Gastrocnemius medialis (tissue), 4 donors: ENCODE measurements at regions not wholly inside any gene's neighbourhood (a gene's known extent, or its start where the extent isn't known, plus 50 kb on each side); places are given as distances from the start of the nearest gene placed in this dataset.

Experiments used
- POLR2A ChIP-seq, 2 donors: fragments of 450-650 bp; IDR thresholded peaks; one replicate each; pipeline ENCODE4 v1.6.1; 2017; ENCODE audit warnings: antibody characterized with exemption in 2 of 2, mild to moderate bottlenecking in 2 of 2, moderate library complexity in 2 of 2
- TF ChIP-seq, protein P1 (sequence below), 5 experiments: fragments of 450-650 bp in 3 of 5; fragments of 200-600 bp in 2 of 5; sonication (generic) in 2 of 5; IDR thresholded peaks in 4 of 5; conservative IDR thresholded peaks in 1 of 5; 1 replicate in 4 of 5; 2 replicates in 1 of 5; pipeline ENCODE4 v1.5.1; 2016 to 2019; ENCODE audit warnings: antibody characterized with exemption in 5 of 5, mild to moderate bottlenecking in 3 of 5, moderate library complexity in 3 of 5

- TF ChIP-seq, protein P1, sequence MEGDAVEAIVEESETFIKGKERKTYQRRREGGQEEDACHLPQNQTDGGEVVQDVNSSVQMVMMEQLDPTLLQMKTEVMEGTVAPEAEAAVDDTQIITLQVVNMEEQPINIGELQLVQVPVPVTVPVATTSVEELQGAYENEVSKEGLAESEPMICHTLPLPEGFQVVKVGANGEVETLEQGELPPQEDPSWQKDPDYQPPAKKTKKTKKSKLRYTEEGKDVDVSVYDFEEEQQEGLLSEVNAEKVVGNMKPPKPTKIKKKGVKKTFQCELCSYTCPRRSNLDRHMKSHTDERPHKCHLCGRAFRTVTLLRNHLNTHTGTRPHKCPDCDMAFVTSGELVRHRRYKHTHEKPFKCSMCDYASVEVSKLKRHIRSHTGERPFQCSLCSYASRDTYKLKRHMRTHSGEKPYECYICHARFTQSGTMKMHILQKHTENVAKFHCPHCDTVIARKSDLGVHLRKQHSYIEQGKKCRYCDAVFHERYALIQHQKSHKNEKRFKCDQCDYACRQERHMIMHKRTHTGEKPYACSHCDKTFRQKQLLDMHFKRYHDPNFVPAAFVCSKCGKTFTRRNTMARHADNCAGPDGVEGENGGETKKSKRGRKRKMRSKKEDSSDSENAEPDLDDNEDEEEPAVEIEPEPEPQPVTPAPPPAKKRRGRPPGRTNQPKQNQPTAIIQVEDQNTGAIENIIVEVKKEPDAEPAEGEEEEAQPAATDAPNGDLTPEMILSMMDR (IDR thresholded peaks at IDR 0.05 in 4 of 5, conservative IDR thresholded peaks at IDR 0.05 in 1 of 5) = no peak
- TF ChIP-seq POLR2A (IDR thresholded peaks at IDR 0.05) = no peak
Observed at GRCh38 chr7:96562966-96563365, 146.7 kb downstream of the SEM1 start.
